ENCODE measurements at regions not wholly inside any gene's neighbourhood (a gene's known extent, or its start where the extent isn't known, plus 50 kb on each side); places are given as distances from the start of the nearest gene placed in this dataset.

GRCh38 chr1:56092684-56093570 is 486.4 kb downstream of the PLPP3 start:
- TF ChIP-seq POLR2AphosphoS5 (IDR thresholded peaks at IDR 0.05; ENCODE audit: borderline replicate concordance, low read depth, low read length) (no peak), EZH2 (IDR thresholded peaks at IDR 0.05) (no peak)
